Occipital lobe (tissue), 1 donor: ENCODE measurements at regions not wholly inside any gene's neighbourhood (a gene's known extent, or its start where the extent isn't known, plus 50 kb on each side); places are given as distances from the start of the nearest gene placed in this dataset.
A peak's percentile ranks its signal among the peaks of the same experiment; 100 is the strongest.

ENCODE experiments used
- DNase-seq: peaks from one replicate; lab custom pipeline; 2025; lab: John Stamatoyannopoulos, UW

GRCh38 chr1:184272175-184272866 is 114.5 kb upstream of the C1orf21 start:
- no peak for DNase-seq

- no peak for DNase-seq
These were observed 110.4 kb upstream of the C1orf21 start for GRCh38 chr1:184276416-184276815.

GRCh38 chr1:184279911-184280458 is 106.8 kb upstream of the C1orf21 start:
- DNase-seq, result no peak

GRCh38 chr1:184283999-184284398 is 102.8 kb upstream of the C1orf21 start:
- peak; percentile 6 for DNase-seq

GRCh38 chr1:184284900-184285299 is 101.9 kb upstream of the C1orf21 start:
- no peak for DNase-seq

- DNase-seq, result no peak
These were observed 101.3 kb upstream of the C1orf21 start for GRCh38 chr1:184285401-184286087.

GRCh38 chr1:184287001-184287400 is 99.8 kb upstream of the C1orf21 start:
- DNase-seq, result no peak

- DNase-seq, result no peak
These were observed 96.8 kb upstream of the C1orf21 start for GRCh38 chr1:184289825-184290550.

- DNase-seq, result no peak
These were observed 95.1 kb upstream of the C1orf21 start for GRCh38 chr1:184291701-184292100.

- no peak for DNase-seq
These were observed 94.7 kb upstream of the C1orf21 start for GRCh38 chr1:184292101-184292500.

GRCh38 chr1:184294101-184294500 is 92.7 kb upstream of the C1orf21 start:
- no peak for DNase-seq

GRCh38 chr1:184296466-184297243 is 90.2 kb upstream of the C1orf21 start:
- peak; percentile 46 for DNase-seq

GRCh38 chr1:184297244-184297750 is 89.5 kb upstream of the C1orf21 start:
- no peak for DNase-seq

- DNase-seq, result peak; percentile 10
These were observed 88.1 kb upstream of the C1orf21 start for GRCh38 chr1:184298440-184299405.

GRCh38 chr1:184299406-184299790 is 87.4 kb upstream of the C1orf21 start:
- DNase-seq, result no peak

- no peak for DNase-seq
These were observed 87.0 kb upstream of the C1orf21 start for GRCh38 chr1:184299796-184300195.

GRCh38 chr1:184300446-184300845 is 86.4 kb upstream of the C1orf21 start:
- DNase-seq, result no peak

- no peak for DNase-seq
These were observed 85.6 kb upstream of the C1orf21 start for GRCh38 chr1:184301227-184301626.

GRCh38 chr1:184302346-184302745 is 84.5 kb upstream of the C1orf21 start:
- DNase-seq, result no peak
